Activated T-cell treated with anti-CD3 and anti-CD28 coated beads, Interleukin-2, amount 50 U/mL, for 48 hours (primary cell): ENCODE measurements at regions not wholly inside any gene's neighbourhood (a gene's known extent, or its start where the extent isn't known, plus 50 kb on each side); places are given as distances from the start of the nearest gene placed in this dataset.

Source experiments
- DNase-seq, 2 experiments: peaks; one replicate each; pipeline ENCODE4 v3.0.0-alpha.2; 2020

DNA sequence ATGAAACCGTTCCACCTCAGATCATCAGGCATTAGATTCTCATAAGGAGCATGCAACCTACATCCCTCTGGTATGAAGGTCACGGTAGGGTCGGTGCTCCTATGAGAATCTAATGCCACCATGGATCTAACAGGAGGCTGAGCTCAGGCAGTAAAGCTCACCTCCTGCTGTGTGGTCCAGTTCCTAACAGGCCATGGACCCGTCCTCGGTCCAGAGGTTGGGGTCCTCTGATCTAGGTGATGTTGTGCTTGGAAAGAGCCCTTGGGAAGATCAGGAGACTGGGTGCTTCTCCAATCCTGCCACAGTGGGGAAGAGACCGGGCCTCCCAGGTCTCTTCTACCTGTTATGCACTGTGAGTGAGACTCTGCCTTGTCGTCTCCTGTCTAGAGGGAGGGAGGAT is 104.6 kb downstream of the ACKR3 start:
- DNase-seq, result no peak

DNA sequence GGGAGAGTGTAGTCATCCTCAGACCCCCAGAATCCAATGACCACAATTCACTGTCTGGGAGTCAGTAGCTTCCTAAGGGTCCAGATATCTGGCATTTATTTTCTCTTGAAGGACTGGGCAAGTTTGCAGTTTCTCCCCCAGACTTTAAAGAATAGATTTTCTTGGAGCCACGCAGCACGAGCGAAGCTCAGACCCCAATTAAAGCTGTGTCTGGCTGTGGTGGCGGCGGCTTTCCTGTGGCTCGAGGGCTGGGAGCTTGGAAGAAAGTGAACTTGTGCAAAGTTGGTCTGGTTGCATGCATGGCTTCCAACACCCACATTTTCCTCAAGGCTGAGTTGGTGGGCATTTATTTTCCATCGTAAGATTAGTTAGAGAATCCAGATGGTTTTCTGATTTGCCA is 105.0 kb downstream of the ACKR3 start:
- DNase-seq, result no peak

DNA sequence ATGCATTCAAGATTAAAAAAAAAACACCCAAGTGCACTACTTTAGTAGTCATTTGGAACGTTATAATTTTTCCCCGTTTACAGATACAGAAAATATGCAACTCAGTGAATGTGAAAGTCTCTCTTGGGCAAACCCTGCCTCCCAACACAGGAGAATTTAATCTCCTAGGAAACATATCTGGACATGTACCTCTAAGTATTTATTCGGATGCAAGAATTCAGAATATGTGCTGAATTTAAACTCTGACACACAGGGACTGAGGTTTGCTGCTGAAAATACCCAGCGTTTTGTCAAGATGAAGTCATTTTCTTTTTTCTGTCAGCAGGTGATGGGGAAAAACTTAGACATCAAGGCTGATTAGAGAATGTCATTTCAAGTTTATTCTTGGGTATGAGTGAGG is 105.4 kb downstream of the ACKR3 start:
- DNase-seq, result no peak

DNA sequence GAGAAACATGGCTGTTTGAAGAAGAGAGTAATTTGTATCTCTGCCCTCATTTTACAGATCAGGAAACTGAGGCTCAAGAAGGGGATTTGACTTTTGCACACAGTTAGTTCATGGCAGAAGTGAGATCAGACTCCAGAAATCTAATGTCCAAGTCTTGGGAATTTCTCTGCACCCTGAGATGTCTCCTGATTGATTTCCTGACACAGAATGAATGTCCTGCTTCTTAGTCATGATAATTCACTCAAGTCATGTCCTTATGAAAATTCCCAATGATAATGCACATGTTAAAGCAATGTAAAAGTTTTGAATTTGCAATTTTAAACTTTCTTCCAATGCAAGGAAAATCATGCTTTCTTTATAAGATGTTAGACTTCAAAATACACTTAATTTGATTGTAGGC is 105.9 kb downstream of the ACKR3 start:
- DNase-seq, result no peak

DNA sequence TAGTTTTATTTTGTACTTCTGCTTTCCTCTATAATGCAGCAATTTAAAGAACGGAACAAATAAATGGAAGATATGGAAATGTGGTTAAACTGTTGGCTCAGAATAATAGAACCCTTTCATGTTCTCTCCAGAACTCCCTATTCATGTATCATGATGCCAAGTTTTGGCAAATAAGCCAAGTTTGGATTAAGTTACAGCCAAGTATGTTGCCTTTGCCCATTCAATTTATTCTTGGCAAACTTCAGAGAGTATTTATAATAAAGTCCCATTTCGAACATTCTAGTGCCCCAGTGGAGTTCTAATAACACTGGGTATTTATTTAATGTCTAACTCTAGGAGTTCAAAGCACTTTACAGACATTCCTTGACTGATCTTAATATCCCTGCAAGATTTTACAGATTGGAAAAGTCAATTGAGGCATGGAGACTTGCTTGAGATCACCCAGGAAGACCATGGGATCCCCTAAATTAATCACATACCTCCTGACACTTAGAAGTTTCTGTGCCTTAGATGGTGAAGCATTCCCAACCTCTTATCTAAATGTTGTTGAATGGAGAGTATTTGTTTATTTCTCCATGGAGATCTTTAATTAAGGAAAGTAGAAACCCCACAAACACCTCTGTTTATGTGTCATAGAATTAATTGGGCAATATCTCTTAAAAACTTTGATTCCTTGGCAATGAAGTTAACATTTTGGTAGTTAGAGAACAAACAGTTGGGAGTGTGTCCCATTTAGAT is 106.7 kb downstream of the ACKR3 start:
- no peak for DNase-seq

DNA sequence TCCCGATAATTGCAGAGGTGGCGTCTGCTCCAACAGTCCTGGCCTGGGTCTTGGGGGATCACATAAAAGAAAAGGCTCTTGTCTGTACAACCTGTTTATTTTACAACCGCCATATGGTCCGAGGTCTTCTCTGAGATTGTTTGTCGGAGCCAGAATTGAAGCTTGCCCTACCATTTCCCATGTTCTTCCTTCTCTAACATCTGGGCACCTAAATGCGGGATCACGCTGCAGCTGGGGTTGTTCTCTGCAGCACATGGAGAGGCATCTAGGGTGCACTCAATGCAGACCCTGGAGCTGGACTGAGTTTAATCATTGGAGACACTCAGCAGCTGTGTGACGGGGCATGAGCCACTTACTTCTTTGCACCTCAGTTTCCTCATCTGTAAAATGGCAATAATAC is 107.7 kb downstream of the ACKR3 start:
- no peak for DNase-seq

DNA sequence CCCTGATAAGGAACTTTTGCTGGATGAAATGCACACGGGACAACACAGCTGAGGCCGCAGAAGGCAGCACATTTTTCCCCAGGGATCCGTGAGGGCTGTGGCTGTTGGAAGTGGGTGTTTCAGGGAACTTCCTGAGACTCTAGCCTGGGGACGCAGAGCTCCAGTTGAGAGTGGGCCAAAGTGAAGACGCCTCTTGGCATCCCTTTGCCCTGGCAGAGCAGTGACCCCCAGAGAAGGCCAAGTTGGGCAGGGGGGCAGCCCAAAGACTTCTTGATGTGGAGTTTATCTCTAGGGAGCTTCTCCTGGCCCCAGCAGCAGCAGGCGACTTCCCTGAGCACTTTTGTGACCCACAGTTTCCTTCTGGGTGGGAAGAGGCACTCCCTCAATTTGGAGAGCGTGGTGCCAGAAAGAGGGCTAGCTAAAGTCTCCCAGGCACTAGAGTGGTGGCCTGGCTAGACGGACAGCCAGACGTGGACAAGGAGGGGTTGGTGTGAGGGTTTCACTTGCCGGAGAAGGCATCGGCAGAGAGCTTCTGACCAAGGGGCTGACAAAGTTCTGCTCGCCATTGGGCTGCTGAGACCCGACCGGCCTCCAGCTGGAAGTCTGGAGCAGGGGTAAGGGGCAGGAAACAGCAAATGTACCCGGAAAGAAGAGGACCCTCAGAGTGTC is 108.8 kb downstream of the ACKR3 start:
- DNase-seq, result no peak

DNA sequence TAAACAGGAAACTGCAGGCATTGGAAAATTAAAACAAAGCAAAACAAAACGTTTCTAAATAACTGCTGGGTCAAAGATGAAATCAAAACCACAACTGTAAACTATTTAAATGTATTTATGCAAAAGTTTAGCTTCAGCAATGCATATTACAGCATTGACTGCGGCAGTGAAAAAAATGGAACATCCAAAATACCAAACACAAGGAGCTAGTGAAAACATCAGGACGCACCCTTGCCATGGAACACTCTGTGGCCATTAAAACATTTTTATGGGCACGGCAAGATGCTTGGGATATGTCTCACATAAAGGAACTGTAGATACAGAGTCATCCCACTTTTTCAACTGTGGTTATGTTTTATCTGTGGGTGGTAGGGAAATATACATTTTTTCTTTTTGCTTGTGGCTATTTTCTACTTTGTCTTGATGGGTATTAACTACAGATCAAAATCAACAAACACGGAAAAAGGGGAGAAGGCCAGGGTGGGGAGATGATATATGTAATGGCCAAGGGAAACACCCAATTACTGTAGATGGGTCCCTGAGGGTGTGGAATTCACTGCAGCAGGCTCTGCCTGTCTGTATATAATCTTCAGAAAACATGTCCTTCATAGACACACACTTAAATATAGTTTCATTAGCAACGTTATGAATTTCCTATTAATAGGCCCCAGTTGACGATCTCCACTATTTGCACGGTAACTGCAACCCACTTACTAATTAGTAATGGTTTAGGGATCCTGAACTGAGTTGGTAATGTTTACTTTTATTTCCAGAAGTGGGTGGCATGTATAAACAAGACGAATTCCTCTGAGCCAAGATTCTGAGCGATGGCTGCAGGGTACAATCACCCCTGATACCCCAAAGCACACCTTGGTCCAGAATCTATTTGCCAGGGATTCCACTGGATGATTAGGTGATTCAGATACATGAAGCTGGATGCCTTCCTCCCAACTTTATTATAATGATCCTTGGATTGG is 110.5 kb downstream of the ACKR3 start:
- DNase-seq, result no peak

DNA sequence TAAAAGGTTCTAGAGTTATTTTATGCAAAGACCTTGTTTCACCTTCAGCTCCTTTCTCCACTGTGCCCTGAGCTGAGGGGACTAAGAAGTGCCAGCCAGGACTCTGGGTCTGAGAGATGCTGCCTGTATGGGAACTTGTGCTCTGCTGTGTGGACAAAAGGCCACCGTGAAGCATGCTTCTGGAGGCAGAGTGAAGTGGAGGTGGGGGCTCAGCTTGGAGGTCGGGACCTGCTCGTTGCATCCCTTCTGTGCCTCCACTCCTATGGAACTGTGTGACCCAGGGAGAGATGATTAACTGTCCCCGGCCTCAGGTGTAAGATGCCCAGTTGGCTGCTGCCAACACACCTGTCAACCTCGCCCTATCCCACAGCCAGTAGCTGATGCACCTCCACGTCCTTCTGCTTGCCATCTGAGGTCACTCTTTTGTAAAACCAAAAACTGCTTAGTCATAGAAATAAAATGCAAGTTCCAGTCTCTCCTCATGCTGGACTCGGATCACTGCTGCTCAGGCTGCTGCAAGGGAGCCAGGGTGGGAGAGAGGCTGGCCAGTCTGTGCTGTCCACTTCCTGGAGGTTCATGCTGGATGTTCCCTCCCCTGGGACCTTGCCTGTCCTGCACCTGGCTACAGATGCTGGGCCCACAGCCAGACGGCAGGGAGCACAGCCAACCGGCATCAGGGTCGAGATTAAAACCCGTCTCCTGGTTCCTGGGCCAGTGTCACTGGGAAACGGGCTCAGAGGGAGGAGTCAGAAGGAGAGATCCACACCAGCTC is 113.2 kb downstream of the ACKR3 start:
- no peak for DNase-seq

DNA sequence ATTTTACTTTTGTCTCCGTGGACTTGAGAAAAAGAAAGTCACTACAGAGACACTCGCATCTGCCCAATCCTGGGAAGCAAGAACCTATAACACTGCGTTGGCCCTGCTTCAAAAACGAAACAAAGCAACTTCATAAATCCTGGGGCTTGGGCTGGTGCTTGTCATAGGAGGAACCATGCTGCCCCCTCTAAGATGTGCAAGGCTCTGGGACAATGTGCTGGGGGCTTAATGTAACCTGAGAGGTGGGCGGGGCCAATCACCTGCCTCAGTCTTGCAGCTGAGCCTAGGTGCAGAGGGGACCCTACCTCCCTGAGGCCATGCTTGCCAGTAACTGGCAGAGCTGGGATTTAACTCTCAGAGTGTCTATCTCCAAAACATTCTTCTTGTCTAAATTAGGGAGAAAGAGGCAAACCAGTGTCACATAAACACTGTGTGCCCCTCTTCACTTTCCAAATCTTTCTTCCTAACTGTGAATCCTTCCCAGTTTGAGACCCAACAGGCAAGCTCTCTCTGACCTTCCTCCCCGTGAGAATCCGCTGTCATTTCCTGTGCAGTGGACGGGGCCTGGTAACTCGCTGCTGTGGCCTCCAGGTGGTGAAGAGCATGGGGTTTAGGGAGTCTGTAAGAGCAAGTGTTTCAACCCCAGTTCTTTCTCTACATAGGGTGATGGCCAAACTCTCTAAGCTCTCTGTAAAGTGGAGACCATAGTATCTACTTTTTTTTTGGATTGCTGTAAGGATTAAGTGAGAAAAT is 115.1 kb downstream of the ACKR3 start:
- no peak for DNase-seq

DNA sequence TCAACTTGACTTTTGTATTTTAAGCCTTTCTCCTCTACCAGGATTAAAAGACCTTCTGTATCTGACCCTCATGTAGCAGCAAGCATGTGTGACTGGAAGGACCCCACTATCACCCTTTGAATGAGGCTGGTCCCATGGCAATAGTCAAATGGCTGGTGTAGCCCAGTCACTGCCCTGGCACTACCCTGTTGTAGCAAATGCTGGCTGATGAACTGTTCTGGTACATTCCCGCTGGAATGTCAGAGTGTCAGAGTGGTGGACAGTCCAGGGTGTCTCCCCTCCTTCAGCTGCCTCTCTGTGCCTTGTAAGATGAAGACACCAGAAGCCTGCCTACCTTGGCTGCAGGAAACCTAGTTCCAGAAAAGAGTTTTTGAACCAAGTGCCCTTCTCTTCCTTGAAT is 115.7 kb downstream of the ACKR3 start:
- DNase-seq, result no peak

DNA sequence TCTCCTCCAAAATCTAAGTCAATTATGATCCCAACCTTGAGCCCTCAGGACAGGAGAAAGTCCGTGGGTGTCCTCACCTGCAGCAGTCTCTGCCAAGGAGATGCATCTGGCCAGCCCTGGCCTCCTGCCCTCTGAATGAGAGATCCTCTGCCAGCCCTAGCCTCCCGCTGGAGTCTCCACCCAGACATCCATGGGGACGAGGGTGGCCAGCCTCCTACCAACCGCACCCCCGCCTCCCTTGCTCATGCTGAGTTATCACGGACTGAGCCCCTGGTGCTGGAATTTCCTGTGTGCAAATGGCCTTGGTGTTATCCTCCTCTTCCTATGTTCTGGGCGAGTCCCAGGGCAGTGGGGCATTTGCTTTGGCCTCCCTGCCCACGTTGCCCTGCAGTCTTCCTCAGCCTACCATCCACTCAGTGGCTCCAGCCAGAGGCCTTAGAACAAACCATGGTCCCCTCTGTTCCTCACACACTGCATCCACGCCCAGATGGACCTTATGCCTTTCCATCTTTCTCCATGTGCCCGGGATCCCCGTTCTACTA is 116.4 kb downstream of the ACKR3 start:
- no peak for DNase-seq

DNA sequence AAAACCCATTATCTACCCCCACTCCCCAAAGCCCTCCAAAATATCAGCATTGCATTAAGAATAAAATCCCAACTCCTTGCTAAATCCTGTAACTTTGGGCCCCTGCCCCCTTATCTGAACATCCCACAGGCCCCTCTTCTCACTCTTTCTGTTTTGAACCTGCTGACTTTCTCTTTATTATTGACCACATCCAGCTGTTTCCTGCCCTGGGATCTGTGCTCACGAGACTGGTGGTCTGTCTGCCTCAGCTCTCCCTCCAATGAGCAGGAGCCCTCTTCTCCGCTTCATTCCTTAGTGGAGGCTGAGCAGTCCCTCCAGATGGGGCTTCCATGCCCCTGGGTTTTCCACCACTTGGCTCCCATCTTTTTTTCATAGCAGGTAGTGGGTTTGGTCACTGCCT is 116.9 kb downstream of the ACKR3 start:
- no peak for DNase-seq

DNA sequence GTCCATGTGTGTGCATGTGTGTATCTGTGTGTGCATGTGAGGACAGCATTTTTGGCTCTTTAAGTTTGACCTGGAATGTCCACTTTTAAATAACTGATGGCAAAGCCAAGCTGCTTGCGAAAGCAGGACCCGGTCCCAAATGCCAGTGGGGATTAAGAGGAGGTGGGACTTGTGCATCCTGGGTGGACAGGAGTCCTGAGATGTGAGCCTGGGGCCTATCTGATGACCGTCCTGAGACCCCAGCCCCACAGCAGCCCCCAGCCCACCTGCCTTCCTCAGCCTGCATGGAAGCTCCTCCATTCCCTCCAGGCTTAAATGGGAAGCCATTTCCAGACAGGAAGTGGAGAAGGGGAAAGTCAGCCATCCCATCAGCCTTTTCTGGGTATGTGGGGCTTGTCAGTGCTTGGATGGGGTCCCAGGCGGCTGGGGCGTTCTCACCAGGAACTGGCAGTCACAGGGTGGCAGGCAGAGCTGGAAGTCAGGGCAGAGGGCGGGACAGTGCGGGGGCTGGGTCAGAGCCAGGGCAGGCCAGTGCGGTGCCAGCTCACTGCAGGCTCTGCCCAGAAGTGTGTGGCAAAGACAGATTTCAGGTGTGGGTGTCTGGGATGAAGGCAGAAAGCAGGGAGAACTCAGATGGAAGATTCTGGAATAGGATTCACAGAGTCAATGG is 117.8 kb downstream of the ACKR3 start:
- no peak for DNase-seq

DNA sequence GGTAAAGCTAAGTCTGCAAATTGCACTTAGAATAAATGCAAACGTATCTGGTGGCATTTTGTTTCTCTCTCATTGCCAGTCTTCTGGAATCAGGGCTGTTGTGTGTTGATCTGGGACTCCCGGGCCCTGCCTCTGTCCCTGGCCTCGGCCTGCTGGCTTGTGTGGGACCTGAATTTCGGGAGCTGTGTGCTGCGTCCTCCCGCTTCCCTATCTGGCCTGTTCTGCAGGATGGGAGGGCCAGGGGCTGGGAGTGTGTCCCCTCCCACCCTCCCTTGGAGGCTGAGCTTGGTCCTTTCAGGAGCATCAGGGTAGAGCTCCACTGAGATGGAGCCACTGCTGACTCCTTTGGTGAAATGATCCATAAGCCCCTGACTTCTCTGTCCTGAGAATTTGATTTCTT is 118.5 kb downstream of the ACKR3 start:
- no peak for DNase-seq

DNA sequence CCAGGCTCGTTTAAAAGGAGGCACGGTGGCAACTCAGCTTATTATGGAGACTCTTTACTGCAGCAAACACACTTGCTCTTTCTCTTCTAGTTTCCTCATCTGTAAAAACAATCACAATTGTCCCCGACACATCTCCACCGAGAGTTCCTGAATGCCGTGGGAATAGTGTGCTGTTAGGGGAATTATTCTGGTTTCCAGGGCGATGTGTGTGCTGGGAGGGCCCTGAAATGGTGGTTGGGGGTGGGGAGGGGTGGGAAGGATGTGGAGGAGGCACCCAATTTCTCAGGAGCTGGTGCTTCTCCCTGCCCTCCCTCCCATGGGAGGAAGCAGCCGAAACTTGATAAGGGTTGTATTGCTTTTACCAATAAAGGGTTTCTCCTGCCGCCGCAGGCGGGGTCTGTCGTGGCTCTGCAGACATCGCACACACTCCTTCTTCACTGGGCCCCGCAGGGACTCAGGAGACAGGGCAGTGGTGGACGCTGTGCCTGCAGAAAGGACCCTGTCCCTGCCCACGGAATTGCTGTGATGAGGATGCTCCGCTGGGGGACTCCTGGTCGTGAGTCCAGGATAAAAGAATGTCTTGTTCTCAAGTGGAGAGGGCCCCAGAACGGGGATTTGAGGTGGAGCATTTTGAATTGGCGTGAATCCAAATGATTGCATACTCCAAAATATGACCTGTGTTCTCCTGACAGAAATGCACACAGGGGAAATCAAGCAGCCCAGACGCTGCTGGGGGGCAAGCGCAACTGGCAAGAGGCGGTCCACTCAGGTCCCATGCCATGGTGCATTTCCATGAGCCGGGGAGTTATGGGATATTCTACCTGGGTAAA is 119.2 kb downstream of the ACKR3 start:
- no peak for DNase-seq

DNA sequence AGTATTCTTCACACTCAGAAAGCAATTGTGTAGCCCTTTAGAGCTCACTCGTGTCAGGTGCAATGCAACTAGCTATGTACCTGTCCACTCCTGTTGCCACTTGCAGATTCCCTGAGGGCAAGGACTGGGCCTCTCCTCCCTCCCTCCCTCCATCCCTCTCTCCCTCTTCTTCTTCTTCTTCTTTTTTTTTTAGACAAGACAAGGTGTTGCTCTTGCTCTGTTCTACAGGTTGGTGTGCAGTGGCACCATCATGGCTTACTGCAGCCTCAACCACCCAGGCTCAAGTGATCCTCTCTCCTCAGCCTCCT is 119.7 kb downstream of the ACKR3 start:
- DNase-seq, result no peak

DNA sequence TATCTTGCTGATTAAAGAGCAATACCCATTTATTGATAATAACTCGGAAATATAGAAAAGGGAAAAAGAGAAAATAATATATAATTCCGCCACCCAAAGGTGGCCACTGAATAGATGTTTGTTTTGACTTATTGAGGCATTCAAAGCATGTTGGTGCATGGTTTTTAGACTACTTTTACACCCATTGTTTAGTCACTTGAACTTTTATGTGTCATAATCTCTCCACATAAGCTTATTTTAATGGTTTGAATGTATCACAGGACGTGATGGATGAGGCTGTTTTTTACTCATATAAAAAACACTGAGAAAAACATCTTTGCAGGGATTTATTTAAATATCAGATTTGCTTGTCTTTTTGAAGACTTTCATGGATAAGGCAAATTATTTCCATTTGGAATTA is 120.4 kb downstream of the ACKR3 start:
- DNase-seq, result no peak

DNA sequence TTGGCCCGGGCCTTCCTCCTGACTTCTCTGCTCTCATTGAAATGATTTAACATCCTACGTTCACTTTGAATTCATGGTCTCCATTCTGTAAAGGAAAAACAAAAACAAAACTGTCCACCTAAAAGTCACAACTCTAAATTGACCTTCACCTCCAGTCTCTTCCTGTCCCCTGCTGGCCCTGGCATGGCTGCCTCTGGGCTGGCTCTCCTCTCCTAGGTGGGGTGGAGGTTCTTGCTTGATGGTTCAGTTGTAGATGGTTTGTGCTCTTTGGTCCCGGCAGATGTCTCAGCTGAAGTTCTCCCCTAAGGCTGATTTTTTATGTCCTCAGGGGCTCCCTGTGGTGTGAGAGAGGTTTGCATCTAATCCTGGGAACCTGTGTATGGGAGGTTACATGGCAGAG is 121.1 kb downstream of the ACKR3 start:
- no peak for DNase-seq

DNA sequence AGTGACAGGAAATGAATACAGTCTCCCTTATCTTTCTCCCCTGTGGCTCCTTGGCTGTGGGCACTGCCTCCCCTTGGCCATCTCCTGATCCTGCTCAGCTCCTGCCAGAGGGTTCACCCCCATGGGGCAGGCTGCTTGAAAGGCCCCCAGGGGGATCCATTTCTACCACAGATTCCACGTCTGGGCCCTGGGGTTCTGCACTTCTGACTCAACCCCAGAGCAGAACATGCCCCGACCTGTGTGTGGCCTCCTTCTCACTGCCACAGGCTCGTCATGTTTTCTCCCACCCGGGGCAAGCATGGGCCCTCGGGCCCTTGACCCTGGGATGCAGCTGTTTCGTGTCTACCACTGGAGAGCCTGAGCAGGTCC is 122.2 kb downstream of the ACKR3 start:
- DNase-seq, result no peak

DNA sequence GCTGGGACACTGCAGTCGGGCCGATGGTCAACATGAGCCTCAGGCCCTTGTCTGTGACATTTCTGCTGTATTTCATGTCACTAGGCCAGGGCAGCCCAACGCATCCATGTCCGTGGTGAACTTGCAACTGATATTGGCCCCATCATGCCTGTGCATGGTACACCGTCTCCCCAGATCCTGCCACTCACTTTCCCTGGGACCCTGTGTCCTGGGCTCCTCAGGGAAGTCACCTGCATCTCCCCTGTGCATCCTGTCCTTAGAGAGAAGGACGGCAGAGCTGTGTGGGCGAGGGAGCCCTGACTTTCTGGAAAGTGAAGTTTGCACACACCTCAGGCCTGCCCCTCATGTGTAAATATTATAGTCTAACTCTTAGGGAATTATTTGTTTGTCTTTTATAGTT is 123.3 kb downstream of the ACKR3 start:
- no peak for DNase-seq
